NT2/D1 (cell line): ENCODE measurements at regions not wholly inside any gene's neighbourhood (a gene's known extent, or its start where the extent isn't known, plus 50 kb on each side); places are given as distances from the start of the nearest gene placed in this dataset.

Source experiments
- SUZ12 ChIP-seq: IDR thresholded peaks from 2 replicates; pipeline ENCODE4 v1.6.1; 2011; ENCODE audit not compliant: insufficient read length, insufficient read depth; ENCODE audit errors: extremely low read depth
- YY1 ChIP-seq: IDR thresholded peaks from 2 replicates; pipeline ENCODE4 v1.6.1; 2011; ENCODE audit not compliant: insufficient read length, insufficient read depth
- ZNF274 ChIP-seq: IDR thresholded peaks from 2 replicates; pipeline ENCODE4 v1.6.1; 2011; ENCODE audit warnings: mild to moderate bottlenecking, low read depth, low read length

DNA sequence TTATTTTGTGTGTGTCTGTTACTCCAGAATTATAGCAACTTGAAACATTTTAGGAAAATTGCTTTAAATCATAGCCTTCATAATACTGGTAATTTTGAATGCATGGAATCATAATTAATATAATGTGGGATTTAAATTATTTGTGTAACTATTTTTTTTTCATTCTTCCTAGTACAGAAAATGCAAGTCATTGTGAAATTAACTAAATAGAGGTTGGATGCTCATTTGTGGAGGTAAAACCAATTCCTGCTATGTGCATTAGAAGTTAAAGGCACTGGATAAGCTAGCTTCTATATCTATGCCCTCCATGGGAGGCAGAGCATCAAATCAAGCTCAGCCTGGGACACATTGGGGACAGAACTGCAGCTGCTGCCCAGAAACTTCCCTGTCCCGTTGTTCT is 1048.5 kb upstream of the PABPC4L start:
- no peak for TF ChIP-seq ZNF274
- no peak for TF ChIP-seq SUZ12
- no peak for TF ChIP-seq YY1
